Kidney (tissue), 13 donors: ENCODE measurements at regions not wholly inside any gene's neighbourhood (a gene's known extent, or its start where the extent isn't known, plus 50 kb on each side); places are given as distances from the start of the nearest gene placed in this dataset.

Experiments
- DNase-seq, 5 donors: peaks; one replicate each; pipeline ENCODE4 v3.0.0-alpha.2; 2013 to 2020
- FAIRE-seq: peaks from 2 replicates; lab custom pipeline; 2012; peaks lifted over from hg19 to GRCh38; lab: Jason Lieb, UNC
- H3K27ac ChIP-seq, 2 donors: one replicate each; pipeline ENCODE4 v1.7.0; 2013; ENCODE audit warnings: low read depth in 2 of 2, low read length in 2 of 2, inconsistent platforms in 1 of 2
- H3K27me3 ChIP-seq: one replicate; pipeline ENCODE4 v1.7.1; 2013; ENCODE audit warnings: low read length, inconsistent platforms; ENCODE audit not compliant: control insufficient read depth, insufficient read depth
- H3K36me3 ChIP-seq, 3 donors: one replicate each; pipeline versions ENCODE4 v1.7.0 to v1.7.1; 2013; ENCODE audit warnings: low read length in 3 of 3, control low read depth in 1 of 3, inconsistent platforms in 1 of 3; ENCODE audit not compliant: insufficient read depth in 3 of 3, control insufficient read depth in 2 of 3
- H3K4me1 ChIP-seq, 3 donors: one replicate each; pipeline versions ENCODE4 v1.7.0 to v1.7.1; 2013; ENCODE audit warnings: low read length in 3 of 3, inconsistent platforms in 1 of 3, low read depth in 1 of 3; ENCODE audit not compliant: control insufficient read depth in 2 of 3, insufficient read depth in 2 of 3
- H3K4me3 ChIP-seq, 3 donors: one replicate each; pipeline versions ENCODE4 v1.7.0 to v1.8.1; 2013; ENCODE audit warnings: low read length in 3 of 3, control low read depth in 1 of 3, inconsistent platforms in 1 of 3
- H3K9ac ChIP-seq, 3 donors: one replicate each; pipeline versions ENCODE4 v1.7.0 to v1.7.1; 2013; ENCODE audit warnings: low read length in 3 of 3, control low read depth in 1 of 3, inconsistent platforms in 1 of 3
- H3K9me3 ChIP-seq, 3 donors: one replicate each; pipeline versions ENCODE4 v1.7.0 to v1.7.1; 2013; ENCODE audit warnings: low read length in 3 of 3, control low read depth in 1 of 3, inconsistent platforms in 1 of 3; ENCODE audit not compliant: control insufficient read depth in 2 of 3, insufficient read depth in 1 of 3
- intact Hi-C: fragments of 100-400 bp; cut with DNase I; formaldehyde crosslinking; loops from one replicate; pipeline ENCODE4 v1.11.1; 2022
- TF ChIP-seq, protein P1 (sequence below): IDR thresholded peaks from 3 replicates; pipeline ENCODE4 v1.5.1; 2012; ENCODE audit warnings: mild to moderate bottlenecking, moderate library complexity, borderline replicate concordance; ENCODE audit not compliant: insufficient read depth; ENCODE audit errors: extremely low read depth
- donor health status: control.
- donor health status: control.
- donor health status: control.
- donor health status: control.
- donor health status: control.
- donor health status: DM: yes; HTN: yes; CAD: no.
- donor health status: Normal renal cell carcinoma (clear cell type).

DNA sequence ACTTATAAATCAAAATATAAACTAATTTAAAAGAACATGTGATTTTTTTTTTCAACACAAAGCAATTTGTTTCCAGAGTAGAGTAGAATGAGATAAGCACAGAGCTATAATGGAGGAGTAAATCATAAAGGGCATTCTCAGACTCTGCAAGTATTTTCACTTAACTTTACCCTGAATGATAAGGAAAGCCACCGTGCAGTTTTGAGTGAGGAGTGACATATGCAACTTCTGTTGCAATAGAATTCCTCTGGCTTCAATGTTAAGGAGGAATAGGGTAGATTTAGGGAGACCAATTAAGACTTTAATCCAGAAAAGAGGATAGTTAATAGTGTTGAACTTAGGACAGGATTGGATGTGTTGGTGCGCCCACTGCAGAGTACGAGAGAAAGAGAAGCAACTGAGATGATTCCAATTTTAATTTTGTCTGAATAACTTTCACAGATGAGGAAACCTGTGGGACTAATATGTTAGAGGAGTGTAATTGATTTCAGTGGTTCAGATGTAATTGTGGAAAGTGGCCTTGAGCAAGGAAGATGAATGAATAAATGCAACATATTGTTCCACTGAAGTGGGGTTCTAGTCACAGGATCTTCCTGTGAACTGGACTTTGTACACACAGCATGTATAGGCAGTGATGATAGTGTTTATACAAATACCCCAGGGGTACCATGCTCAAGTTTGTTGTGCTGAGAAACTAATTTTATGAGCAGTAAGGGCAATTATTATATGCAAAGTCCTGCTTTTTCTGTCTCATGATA is 255.5 kb upstream of the ANO3 start:
- FAIRE-seq = no peak

DNA sequence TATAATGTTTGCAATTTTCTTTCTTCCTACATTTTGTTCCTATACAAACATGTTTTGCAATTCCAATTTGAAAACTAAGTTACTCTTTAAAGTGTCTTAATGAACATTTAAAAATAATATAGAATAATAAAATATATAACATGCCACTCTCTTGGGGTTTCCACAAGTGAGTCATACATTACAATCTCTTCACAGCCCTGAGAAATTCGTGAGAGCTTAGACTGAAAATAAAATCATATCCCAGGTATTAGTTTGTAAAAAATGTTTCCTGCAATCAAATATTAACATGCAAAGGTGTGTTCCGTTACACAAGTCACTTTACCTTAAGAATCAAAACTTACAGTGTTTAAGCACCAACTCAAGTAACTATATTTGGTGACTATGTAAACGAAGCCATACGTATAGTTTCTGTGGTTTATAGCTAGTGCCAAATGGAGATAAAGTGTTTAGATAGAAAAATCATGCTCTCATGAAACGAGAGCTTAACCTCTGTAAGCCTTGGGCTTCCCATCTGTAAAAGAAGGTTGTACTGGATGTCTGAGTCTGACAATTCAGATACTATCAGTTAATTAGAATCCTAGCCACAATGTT is 253.6 kb upstream of the ANO3 start:
- H3K4me1 ChIP-seq = peaks cover 0 to 5% (median 0%) of the 10 kb centered on the region in 3 donors
- DNase-seq = no peak
- TF ChIP-seq, protein P1, sequence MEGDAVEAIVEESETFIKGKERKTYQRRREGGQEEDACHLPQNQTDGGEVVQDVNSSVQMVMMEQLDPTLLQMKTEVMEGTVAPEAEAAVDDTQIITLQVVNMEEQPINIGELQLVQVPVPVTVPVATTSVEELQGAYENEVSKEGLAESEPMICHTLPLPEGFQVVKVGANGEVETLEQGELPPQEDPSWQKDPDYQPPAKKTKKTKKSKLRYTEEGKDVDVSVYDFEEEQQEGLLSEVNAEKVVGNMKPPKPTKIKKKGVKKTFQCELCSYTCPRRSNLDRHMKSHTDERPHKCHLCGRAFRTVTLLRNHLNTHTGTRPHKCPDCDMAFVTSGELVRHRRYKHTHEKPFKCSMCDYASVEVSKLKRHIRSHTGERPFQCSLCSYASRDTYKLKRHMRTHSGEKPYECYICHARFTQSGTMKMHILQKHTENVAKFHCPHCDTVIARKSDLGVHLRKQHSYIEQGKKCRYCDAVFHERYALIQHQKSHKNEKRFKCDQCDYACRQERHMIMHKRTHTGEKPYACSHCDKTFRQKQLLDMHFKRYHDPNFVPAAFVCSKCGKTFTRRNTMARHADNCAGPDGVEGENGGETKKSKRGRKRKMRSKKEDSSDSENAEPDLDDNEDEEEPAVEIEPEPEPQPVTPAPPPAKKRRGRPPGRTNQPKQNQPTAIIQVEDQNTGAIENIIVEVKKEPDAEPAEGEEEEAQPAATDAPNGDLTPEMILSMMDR = no peak
- H3K27me3 ChIP-seq = no peaks in the 10 kb centered on the region
- no peak overlapping the region for H3K4me3 ChIP-seq
- H3K9me3 ChIP-seq = no peaks in the 10 kb centered on the region
- no peak for FAIRE-seq
- intact Hi-C loops = no loop called here
- no peak overlapping the region for H3K9ac ChIP-seq
- H3K27ac ChIP-seq = no peak overlapping the region
- no peaks in the 10 kb centered on the region for H3K36me3 ChIP-seq

More for the DNA sequence above, 255.5 kb upstream of the ANO3 start:
- Histone ChIP-seq H3K9ac (no peak overlapping the region), H3K27ac (no peak overlapping the region), H3K36me3 (no peaks in the 10 kb centered on the region), H3K27me3 (no peaks in the 10 kb centered on the region), H3K9me3 (no peaks in the 10 kb centered on the region), H3K4me3 (no peak overlapping the region), H3K4me1 (peaks cover 0 to 5% (median 0%) of the 10 kb centered on the region in 3 donors)
- TF ChIP-seq, protein P1 = no peak
- intact Hi-C loops = no loop called here
- DNase-seq = no peak

DNA sequence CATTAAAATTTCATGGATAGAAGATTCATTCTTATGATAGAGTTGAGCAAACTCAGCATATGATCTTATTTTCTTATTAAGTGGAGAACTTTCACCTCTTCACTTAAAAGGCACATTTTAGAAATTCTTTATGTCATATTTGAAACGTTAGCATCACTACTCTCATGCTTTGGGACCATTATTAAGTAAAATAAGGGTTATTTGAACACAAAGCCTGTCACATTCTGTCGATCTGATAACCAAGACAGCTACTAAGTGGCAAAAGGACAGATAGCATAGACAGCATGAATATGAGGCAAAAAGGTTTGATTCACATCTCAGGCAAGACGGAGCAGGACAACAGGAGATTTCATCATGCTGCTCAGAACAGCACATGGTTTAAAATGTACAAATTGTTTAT is 247.6 kb upstream of the ANO3 start:
- intact Hi-C loops = no loop called here
- Histone ChIP-seq H3K27me3 (no peaks in the 10 kb centered on the region), H3K9ac (no peak overlapping the region), H3K27ac (no peak overlapping the region), H3K4me3 (no peak overlapping the region), H3K36me3 (no peaks in the 10 kb centered on the region), H3K9me3 (no peaks in the 10 kb centered on the region), H3K4me1 (no peaks in the 10 kb centered on the region)
- TF ChIP-seq, protein P1 = no peak
- FAIRE-seq (no peak), DNase-seq (no peak)
